ENCODE measurements at regions not wholly inside any gene's neighbourhood (a gene's known extent, or its start where the extent isn't known, plus 50 kb on each side); places are given as distances from the start of the nearest gene placed in this dataset.

- DNase-seq = no peak
Observed at GRCh38 chr18:73274812-73275621, 407.2 kb upstream of the NETO1 start.

- DNase-seq = peak; percentile 7
Observed at GRCh38 chr18:73270920-73271634, 403.3 kb upstream of the NETO1 start.

DNA sequence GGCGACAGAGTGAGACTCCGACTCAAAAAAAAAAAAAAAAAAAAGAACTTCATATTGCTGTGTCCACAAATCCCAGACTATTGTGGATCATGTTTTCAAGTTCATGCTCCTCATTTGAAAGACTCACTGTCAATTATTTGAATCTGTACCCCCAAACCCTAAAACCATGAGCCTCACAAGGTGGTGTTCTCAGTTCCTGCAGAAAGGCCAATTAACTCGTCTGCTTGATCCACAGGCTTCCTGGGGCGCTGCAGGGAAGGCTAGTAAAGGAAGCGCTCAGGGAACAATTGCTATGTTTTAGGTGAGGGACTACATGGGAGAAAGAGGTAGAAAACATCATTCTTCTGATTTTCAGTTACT is 396.8 kb upstream of the NETO1 start:
- no peak for DNase-seq

DNA sequence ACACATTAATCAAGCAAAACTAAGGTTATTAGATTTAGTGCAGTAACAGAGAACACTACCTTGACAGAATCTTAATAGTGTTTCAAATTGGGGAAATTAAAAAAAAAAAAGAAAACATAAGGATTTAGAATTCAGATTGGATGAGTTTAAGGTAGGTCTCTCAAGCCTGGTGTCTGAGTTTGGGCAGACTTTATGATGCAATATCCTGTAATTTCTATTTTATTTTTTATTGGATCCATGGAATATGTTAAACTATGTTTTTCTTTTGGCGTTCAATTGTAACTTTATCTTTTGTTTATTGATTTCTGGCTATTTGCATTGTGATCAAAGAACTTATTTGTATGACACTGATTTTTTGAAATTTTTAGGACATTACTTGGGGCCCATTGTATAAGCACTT is 394.1 kb upstream of the NETO1 start:
- DNase-seq = no peak

DNA sequence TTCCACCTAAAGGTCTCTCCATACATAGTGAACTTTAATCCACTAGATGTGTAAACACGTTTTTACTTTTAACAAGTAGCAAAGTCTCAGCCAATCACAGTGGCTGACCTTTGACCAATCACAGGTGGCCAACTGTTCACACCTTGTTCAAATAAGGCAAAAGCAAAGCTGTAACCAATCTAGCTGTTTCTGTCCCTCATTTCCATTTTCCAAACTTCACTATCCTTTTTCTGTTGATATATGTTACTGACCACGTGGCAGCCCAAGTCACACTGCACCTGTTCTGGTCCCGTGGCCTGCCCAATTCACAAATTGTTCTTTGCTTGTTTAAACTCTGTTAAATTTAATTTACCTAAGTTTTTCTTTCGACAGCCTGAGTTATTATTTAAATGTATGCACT is 393.5 kb upstream of the NETO1 start:
- DNase-seq = no peak

DNA sequence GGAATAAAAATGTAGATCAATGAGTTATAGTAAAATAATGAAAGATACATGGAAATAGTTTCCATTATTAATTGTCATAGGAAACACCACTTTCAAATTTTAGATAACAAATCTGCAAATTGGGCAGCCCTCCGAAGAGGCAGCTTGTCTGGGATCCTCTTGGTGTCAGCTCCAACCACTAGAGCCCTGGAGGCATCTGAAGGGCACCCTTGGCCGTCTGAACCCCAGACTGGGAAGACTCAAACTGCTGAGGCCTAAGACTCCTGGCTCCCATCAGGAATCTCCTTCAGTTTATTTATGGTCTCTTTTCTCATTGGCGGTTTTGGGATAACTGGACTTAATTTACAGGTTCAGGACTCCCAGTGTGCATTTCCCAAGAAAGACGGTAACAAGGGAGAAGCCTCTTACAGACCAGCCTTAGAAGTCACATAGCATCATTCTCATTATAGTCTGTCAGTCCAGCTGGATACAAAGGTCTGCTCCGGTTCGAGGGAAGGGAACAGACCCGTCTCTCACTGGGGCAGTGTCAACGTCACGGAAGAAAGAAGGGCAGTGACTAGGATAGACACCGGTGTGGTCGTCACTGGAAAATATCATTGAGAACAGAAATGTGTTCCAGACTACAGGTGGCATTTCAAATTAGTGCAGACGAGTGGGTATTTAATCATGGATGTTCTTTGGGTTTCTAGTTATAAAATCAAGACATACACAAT is 390.7 kb upstream of the NETO1 start:
- DNase-seq = peak; percentile 23

DNA sequence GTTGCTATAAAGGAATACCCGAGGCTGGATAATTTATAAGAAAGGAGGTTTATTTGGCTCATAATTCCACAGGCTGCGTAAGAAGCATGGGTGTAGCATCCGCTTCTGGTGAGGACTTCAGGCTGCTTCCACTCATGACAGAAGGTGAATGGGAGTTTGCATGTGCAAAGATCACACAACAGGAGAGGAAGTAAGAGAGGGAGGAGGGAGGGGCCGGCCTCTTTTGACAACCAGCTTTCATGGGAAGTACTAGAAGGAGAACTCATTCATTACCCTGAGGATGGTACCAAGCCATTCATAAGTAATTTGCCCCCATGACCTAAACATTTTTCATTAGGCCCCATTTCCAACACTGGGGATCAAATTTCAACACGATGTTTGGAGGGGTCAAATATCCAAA is 386.8 kb upstream of the NETO1 start:
- no peak for DNase-seq

DNA sequence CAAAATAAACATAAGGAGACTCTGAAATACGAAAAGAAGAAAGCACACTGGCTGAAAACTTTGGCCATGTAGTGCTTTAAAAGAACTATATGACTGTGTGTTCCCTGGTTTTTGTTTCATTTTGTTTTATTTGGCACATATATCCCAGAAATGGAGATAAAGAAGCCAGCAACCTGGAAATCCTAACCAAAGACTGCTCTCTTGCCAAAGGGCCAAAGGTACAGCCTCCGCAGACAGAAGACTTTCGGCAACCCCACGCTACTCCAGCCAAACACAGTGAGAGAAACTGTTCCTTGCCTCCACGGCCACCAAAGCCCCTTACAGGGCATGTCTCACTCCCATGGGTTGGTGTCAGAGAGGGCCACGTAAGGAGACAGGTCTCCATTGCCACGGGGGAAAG is 381.2 kb upstream of the NETO1 start:
- no peak for DNase-seq

- no peak for DNase-seq
Observed at GRCh38 chr18:73246763-73247162, 379.0 kb upstream of the NETO1 start.

DNA sequence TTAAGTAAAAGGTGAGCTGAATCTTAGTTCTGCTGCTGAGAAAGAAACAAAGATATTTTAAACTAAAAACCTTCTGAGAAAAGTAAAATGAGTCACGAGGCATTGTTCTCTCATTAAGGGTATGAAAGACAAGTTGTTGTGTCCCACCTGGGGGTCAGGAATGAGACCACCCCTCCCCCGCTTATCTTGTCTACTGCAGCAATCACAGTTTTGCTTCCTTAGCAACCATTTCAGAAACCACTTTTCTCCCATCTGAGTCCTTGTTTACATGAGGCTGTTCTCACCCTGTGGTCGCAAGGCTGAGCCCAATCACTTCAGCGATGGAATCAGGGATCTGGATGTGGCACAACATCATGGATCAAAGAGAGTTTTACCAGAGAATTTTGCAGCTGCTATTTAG is 377.6 kb upstream of the NETO1 start:
- DNase-seq = no peak

GRCh38 chr18:73244401-73244800 is 376.6 kb upstream of the NETO1 start:
- DNase-seq = peak; percentile 22

DNA sequence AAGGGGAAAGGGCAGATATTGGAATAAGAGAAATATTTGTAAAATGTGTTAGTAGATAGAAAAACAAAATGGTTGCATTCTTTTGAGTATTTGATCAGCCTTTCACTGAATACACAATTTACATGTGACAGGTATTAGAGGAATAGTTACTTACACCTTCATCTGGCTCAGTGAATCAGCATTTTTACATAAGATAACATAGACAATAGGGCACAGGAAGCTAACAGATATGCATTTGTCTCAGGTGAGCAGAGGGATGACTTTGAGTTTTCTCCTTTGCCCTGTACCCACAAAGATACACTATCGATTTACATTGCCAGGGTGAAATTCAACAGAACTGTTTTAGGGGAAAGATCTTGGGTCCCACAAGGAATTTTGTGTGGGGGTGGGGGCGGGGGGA is 373.1 kb upstream of the NETO1 start:
- no peak for DNase-seq

GRCh38 chr18:73235921-73236320 is 368.1 kb upstream of the NETO1 start:
- no peak for DNase-seq

- no peak for DNase-seq
Observed at GRCh38 chr18:73235491-73235890, 367.7 kb upstream of the NETO1 start.

DNA sequence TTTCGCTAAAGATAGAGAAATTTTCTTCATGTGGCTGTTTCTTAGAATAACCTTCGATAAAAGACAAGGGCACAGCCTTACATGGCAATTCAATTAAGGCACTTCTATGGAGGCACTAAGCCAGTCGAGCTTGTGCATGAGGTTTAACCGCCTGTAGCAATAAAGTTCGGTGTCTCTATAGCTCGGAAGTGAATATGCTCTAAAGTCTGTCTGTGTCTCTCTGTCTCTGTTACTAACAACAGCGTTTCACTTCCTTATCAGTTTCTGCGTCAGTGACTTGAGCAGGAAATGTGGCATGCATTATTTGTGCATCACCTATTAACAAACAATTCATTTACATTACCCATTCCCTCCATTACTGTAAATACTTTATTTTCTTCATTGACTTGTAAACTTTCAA is 365.1 kb upstream of the NETO1 start:
- no peak for DNase-seq

DNA sequence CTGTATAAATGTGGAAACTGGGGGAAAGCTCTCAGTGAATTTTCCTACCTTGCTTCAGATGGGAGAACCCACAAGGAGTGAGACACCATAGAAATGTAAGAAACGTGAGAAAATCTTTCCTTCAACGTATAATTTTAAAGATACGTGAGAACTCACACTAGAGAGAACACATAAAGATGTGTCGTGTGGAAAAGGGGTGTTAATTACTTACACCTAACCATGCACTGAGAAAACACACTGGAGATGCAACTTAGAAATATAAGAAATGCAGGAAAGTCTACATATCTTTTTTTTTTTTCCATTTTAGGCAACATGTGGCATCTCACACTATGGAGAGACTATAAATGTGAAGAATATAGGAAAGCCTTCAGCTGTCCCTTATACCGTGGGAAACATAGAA is 352.9 kb upstream of the NETO1 start:
- DNase-seq = no peak

DNA sequence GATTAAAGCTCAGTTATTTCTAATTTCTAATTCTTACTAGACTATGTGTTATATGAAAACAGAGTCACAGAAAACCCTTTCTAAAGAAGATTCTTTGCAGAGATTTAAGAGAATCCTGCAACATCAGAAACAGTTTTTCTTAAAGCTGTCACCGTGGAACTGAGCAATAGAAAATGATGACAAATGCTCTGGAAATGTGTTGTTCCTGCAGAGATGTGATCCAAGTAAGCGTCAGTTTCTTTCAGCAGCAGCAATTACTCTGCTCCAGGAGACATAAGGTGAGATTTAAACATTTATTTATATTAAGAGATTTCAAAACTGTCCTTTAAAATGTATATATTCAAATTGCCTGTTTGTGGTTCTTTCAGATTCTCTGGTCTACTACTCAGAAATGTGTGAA is 350.5 kb upstream of the NETO1 start:
- no peak for DNase-seq

- no peak for DNase-seq
Observed at GRCh38 chr18:73214970-73215369, 347.2 kb upstream of the NETO1 start.

DNA sequence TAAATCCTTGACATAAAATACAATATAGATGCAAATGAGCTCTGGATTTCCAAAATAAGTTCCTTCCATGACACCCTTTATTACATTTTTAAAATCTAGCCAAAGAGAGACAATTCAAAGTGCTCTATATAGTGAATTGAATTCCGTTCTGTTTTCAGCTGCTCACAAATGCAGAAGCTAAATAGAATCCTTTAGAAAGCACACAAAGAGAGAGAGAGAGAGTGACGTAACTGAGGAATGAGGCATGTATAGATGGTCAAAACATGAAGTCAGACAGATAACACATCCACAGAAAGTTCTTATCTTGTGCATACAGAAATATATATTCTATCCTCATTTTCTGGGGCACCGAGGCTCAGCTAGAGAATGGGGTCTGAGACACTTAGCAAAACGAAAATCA is 344.7 kb upstream of the NETO1 start:
- no peak for DNase-seq

GRCh38 chr18:73201940-73202339 is 334.2 kb upstream of the NETO1 start:
- no peak for DNase-seq

DNA sequence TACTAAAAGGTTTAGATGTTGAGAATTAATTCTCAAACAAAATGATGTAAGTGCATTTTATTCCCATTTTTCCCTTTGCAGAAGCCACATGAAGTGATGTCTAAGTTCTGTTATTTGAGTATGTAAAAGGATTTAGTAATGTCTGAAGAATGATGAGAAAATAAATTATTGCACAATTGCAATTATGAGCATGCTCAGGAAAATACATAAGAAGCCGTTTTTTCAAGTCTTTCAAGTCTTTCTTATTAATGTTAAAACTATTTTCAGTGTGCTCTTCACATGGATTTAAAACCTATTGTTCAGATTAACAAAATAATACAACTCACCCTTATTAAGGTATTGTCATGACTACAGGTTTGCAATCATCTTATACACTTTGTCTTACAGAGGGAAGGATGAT is 331.4 kb upstream of the NETO1 start:
- DNase-seq = no peak

DNA sequence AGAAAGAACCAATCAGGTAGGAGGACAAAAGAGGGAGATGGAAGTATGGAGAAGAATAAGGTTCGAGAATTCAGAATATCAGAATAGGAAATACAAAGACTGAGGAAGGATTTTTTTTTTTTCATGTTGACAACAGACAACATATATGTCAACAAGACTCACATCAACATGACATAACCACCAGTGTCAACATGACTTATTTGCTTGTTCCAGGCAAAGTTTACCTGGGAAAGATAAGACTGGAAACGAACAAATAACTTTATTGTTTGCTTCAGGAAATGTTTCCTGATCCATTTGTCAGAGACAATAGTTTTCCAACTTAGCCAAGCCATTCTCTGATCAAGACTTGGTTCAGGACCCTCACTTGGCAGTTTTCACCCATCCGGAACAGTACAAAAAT is 321.9 kb upstream of the NETO1 start:
- no peak for DNase-seq

GRCh38 chr18:73168236-73168635 is 300.4 kb upstream of the NETO1 start:
- DNase-seq = no peak

DNA sequence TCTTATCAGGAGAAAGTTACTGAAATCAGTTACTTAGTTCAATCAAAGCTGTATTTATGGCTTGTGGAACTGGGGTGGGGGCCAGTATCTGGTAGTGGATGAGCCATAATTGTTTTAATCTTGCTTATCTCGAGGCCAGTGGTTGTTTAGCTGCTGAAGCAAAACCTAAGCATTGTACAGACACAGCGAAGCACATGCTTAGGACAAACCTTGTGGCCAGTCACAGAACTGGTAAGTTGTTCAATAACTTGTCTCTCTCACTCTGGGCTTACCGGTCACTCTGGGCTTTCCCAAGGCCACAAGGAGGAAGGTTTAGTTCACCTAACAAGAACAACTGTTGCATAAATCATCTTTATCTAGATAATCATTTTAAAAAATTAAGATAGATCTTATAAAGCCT is 296.6 kb upstream of the NETO1 start:
- DNase-seq = no peak
